Omental fat pad (tissue), 3 donors: ENCODE measurements at regions not wholly inside any gene's neighbourhood (a gene's known extent, or its start where the extent isn't known, plus 50 kb on each side); places are given as distances from the start of the nearest gene placed in this dataset.

ENCODE experiments used
- ATAC-seq: fragments of 150-250 bp; one replicate; pipeline ENCODE4 v1.9.1; 2016; ENCODE audit warnings: mild to moderate bottlenecking, moderate library complexity; ENCODE audit not compliant: low FRiP score
- DNase-seq: peaks from one replicate; pipeline ENCODE4 v3.0.0-alpha.2; 2019; ENCODE audit warnings: low spot score
- CTCF ChIP-seq, 3 donors: fragments of 450-650 bp; IDR thresholded peaks; one replicate each; pipeline ENCODE4 v1.5.1; 2016 to 2017; ENCODE audit warnings: antibody characterized with exemption in 3 of 3, mild to moderate bottlenecking in 3 of 3, moderate library complexity in 2 of 3

- TF ChIP-seq CTCF (IDR thresholded peaks at IDR 0.05), result no peak
- ATAC-seq (no peak), DNase-seq (no peak)
Observed at GRCh38 chr6:156577749-156578148, 199.4 kb upstream of the ARID1B start.

- ATAC-seq, result no peak
- no peak for TF ChIP-seq CTCF (IDR thresholded peaks at IDR 0.05)
Observed at GRCh38 chr6:156575361-156575760, 201.8 kb upstream of the ARID1B start.

GRCh38 chr6:156564807-156565149 lies 212.4 kb upstream of the ARID1B start:
- TF ChIP-seq CTCF (IDR thresholded peaks at IDR 0.05), result no peak
- ATAC-seq (no peak), DNase-seq (no peak)

More at GRCh38 chr6:156575361-156575760, 201.8 kb upstream of the ARID1B start:
- no peak for DNase-seq

- peak; percentile 94 for ATAC-seq
- peak; percentile 63 for DNase-seq
- peak in 1 of 3 donors; percentile 83 for TF ChIP-seq CTCF (IDR thresholded peaks at IDR 0.05)
Observed at GRCh38 chr6:156564127-156564806, 212.9 kb upstream of the ARID1B start.

GRCh38 chr6:156563714-156564113 lies 213.5 kb upstream of the ARID1B start:
- TF ChIP-seq CTCF (IDR thresholded peaks at IDR 0.05), result no peak
- DNase-seq (no peak), ATAC-seq (no peak)

GRCh38 chr6:156562636-156563035 lies 214.5 kb upstream of the ARID1B start:
- ATAC-seq, result no peak
- DNase-seq, result no peak
- TF ChIP-seq CTCF (IDR thresholded peaks at IDR 0.05), result no peak

GRCh38 chr6:156562019-156562418 lies 215.2 kb upstream of the ARID1B start:
- no peak for DNase-seq
- no peak for ATAC-seq
- no peak for TF ChIP-seq CTCF (IDR thresholded peaks at IDR 0.05)
